GM19023 (cell line): ENCODE measurements at regions not wholly inside any gene's neighbourhood (a gene's known extent, or its start where the extent isn't known, plus 50 kb on each side); places are given as distances from the start of the nearest gene placed in this dataset.

Source experiments
- ATAC-seq: cut with Tn5 transposase; IDR thresholded peaks from one replicate; pipeline ENCODE4 v1.9.1; 2021; ENCODE audit warnings: mild to moderate bottlenecking, moderate library complexity; ENCODE audit not compliant: unreplicated experiment

DNA sequence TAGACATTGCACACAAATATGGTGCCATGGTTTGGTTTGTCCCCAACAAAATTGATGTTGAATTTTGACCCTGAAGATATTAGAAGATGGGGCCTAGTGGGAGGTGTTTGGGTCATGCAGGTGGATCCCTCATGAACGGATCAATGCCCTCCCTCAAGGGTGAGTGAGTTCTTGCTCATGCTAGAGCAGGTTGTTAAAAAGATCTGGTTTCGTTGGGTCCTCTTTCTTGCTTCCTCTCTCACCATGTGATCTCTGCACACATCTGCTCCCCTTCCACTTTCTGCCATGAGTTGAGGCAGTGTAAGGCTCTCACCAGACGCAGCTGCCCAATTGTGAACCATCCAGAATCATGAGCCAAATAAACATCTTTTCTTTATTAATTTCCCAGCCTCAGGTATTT lies 87.8 kb upstream of the MDFIC2 start:
- ATAC-seq = no peak

- ATAC-seq = no peak
These were observed 81.6 kb upstream of the MDFIC2 start for GRCh38 chr3:70393881-70394612.

GRCh38 chr3:70392227-70392626 lies 79.8 kb upstream of the MDFIC2 start:
- ATAC-seq = no peak

DNA sequence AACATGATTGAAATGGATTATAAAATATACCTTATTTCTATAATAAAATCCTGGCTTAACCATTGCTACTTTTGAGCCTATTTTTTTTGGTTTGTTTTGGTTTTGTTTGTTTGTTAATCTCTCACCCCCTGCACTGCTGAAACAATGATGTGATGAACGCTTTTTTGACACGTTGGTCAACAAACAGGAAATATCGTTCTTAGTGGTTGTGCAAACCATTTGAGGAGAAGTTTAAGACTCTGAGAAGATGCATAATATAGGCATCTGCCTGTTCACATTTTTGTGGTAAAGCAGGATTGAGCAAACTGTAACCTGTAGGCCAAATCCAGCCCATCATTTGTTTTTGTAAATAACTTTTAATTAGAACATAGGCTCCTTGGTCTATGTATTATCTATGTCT lies 75.5 kb upstream of the MDFIC2 start:
- no peak for ATAC-seq

- no peak for ATAC-seq
These were observed 74.4 kb upstream of the MDFIC2 start for GRCh38 chr3:70386846-70387245.

GRCh38 chr3:70386043-70386442 lies 73.6 kb upstream of the MDFIC2 start:
- no peak for ATAC-seq

DNA sequence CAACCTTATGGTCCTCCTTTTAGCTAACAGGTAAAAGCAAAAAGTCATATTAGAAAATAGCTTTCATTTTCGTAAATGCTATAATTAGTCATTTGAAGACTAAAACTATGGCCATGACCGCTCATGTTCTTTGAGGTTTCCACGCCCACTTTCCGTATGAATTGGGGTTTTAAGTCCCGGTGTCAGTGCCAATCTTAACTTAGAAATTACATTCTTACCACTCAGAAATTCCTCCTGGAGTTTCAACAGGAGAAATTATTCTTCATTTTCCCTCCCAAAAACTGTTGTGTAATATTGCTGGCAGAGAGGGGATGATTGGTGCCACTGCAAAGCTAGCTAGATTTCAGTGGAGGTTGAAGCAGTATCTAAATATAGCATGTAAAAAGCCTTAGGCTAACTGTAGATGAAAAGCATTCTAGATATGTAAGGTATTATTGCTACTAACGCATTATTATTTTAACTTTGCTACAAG lies 71.0 kb upstream of the MDFIC2 start:
- ATAC-seq = peak; percentile 94

DNA sequence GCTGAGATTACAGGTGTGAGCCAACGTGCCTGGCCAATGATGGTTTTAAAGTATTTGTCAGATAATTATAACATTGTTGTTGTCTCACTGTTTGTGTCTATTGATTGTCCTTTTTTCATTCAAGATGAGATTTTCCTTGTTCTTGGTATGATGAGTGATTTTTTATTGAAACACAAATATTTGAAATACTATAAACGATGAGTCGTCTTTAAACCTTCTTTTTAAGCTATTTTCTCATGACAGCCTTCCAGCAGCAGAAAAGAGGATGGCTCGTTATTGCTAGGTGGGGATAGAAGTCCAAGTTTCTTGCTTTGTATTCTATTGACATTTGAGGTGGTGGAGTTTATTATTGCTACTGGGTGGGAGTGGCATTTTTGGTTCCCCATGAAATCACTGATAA lies 61.7 kb upstream of the MDFIC2 start:
- ATAC-seq = no peak
